GM10266 (cell line): ENCODE measurements at regions not wholly inside any gene's neighbourhood (a gene's known extent, or its start where the extent isn't known, plus 50 kb on each side); places are given as distances from the start of the nearest gene placed in this dataset.

Experiments
- DNase-seq: peaks from one replicate; pipeline ENCODE4 v3.0.0; 2012; ENCODE audit errors: extremely low spot score
- CTCF ChIP-seq: IDR thresholded peaks from 2 replicates; pipeline ENCODE4 v1.5.1; 2012; ENCODE audit warnings: mild to moderate bottlenecking, low read depth; ENCODE audit not compliant: control insufficient read depth, insufficient read depth; ENCODE audit errors: missing control alignments

DNA sequence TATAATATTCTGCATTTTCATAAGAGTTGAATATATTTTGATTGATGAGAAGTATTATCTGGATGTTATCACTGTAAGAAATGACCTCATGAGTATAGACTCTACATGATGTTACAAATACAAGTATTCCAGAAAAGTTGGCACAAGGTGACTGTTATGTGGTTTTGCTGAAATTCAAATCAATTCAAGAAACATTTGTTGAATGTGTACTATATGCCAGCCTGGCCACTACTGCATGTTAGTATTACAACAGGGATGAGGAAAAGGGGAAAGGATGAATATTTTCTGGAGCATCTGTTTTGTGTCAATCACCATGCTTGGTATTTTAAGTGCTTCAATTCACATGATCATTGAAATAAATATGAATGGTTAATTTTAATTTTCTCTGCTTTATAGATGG lies 250.9 kb upstream of the PBX1 start:
- DNase-seq, result no peak
- TF ChIP-seq CTCF, result no peak

GRCh38 chr1:164310166-164310565 lies 248.8 kb upstream of the PBX1 start:
- no peak for DNase-seq
- TF ChIP-seq CTCF, result no peak

- no peak for DNase-seq
- TF ChIP-seq CTCF, result no peak
These were observed 247.6 kb upstream of the PBX1 start for GRCh38 chr1:164311377-164311776.

DNA sequence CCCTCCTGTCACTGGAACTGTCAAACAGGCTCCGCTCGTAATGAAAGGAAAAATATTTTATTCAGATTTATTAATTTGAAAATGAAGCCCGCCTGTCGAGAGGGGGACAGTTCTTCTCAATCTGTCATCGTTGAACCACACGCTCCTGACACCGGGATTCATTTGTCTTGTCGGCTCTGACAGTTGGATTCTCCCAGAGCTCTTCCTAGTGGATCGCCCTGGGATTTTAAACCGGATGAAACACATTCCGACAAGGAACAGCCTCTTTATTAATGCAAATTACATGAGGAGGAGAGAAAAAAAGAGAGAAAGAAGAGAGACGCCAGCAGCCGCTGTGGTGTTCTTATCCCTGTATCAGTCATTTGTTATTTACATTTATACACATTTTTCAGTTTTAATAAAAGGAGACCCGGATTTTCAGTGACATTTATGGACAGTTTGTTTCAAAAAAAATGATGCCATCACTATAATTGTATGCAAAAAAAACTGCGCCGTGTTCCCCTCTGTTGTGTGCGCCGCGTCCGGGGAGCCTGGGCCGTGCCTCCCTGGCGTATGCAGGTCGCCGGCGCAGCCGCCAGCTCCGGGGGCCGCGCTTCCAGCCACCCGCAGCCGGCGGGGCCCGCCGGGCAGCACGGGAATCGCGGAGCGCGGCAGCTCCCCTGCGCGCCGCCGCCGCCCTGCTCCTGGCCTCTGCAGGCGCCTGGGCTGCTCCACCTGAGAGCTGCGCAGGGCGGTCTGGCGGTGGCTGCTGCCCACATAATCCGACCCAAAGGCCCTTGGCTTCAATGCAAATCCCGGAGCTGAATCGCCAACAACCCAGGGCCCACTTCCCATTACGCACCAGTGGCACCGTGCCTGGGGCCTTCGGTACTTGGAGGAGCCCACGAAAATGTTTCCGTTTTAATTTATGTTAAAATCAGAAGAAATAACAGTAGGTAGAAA lies 237.9 kb upstream of the PBX1 start:
- no peak for TF ChIP-seq CTCF

DNA sequence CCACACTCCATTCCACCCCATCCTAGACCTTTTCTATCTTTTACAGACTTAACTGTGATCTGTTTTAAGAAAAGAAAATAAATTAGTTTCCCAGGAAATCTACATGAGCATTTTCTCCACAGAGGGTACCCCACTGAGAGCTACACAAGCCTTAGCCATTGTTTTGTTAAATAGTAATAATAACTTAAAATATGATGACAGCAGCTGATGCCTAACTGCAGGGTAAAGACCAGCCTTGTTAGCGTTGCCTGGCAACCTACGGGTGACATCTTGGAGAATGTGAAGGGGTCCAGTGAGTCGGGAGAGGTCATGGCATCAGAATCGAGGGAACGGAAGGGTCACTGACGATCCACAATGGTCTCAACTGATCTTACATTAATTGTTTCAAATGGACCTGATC lies 233.2 kb upstream of the PBX1 start:
- TF ChIP-seq CTCF, result no peak
- DNase-seq, result no peak

More for the DNA sequence above, 237.9 kb upstream of the PBX1 start:
- no peak for DNase-seq

DNA sequence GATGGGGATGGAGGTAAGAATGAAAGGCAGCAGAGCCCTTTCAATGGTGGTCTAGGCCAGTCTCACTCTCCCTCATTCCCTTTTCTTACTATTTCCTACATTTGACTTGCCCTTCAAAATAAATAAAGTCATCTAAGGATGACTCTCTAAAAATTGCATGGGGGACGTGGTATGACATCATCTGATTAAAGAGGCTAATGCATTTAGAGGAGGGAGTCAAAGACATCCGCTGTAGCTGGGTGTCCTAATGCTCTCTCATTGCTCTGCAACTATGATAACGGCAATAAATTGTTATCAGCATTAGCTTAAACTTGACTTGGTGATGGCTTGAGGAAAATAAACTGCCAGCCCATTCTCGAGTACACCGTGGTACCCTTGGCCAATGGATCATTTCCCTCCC lies 225.6 kb upstream of the PBX1 start:
- no peak for DNase-seq
- no peak for TF ChIP-seq CTCF

DNA sequence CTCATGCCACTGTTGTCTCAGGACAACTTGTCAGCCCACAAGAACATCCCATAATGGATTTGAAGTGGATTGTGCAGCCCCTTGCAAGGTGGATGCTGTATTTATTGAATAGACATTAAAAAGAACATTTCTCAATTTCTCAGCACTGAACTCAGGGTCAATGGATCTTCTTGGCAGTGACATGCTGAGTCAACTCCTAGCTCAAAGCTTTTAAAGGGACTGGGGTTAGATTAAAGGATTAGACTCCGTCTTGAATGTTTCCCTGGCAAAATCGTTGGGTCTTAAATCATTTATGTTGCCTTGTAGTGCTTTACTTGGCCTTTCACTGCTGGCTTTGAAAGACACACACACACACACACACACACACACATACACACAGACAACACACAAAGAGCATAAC lies 221.6 kb upstream of the PBX1 start:
- DNase-seq, result no peak
- no peak for TF ChIP-seq CTCF
